ENCODE measurements at regions not wholly inside any gene's neighbourhood (a gene's known extent, or its start where the extent isn't known, plus 50 kb on each side); places are given as distances from the start of the nearest gene placed in this dataset.

- CTCF ChIA-PET = no interaction called here
- TF ChIP-seq CTCF (IDR thresholded peaks at IDR 0.05; ENCODE audit: control extremely low read depth, extremely low read depth, low read depth, missing control alignments) = no peak
- POLR2A ChIA-PET = no interaction called here
- no peak for DNase-seq (ENCODE audit: extremely low spot score)
These were observed 126.7 kb downstream of the TMX3 start for GRCh38 chr18:68588169-68588568.

- no peak for TF ChIP-seq CTCF (IDR thresholded peaks at IDR 0.05; ENCODE audit: control extremely low read depth, extremely low read depth, low read depth, missing control alignments)
- ChIA-PET CTCF (no interaction called here), POLR2A (no interaction called here)
- DNase-seq (ENCODE audit: extremely low spot score) = no peak
These were observed 131.2 kb downstream of the TMX3 start for GRCh38 chr18:68583685-68584084.

GRCh38 chr18:68574311-68574710, 140.6 kb downstream of the TMX3 start:
- DNase-seq (ENCODE audit: extremely low spot score) = no peak
- CTCF ChIA-PET = interaction anchor here (1.4 kb wide), 1 partner anchor 13 kb away, joined by 5 read pairs; no protein-coding TSS in a partner anchor
- POLR2A ChIA-PET = no interaction called here
- no peak for TF ChIP-seq CTCF (IDR thresholded peaks at IDR 0.05; ENCODE audit: control extremely low read depth, extremely low read depth, low read depth, missing control alignments)

- DNase-seq (ENCODE audit: extremely low spot score) = no peak
- POLR2A ChIA-PET = no interaction called here
- CTCF ChIA-PET = interaction anchor here (0.6 kb wide), 1 partner anchor 17 kb away, joined by 3 read pairs; no protein-coding TSS in a partner anchor
- TF ChIP-seq CTCF (IDR thresholded peaks at IDR 0.05; ENCODE audit: control extremely low read depth, extremely low read depth, low read depth, missing control alignments) = no peak
These were observed 145.0 kb downstream of the TMX3 start for GRCh38 chr18:68569936-68570335.

- ChIA-PET CTCF (no interaction called here), POLR2A (no interaction called here)
- no peak for DNase-seq (ENCODE audit: extremely low spot score)
- TF ChIP-seq CTCF (IDR thresholded peaks at IDR 0.05; ENCODE audit: control extremely low read depth, extremely low read depth, low read depth, missing control alignments) = no peak
These were observed 146.3 kb downstream of the TMX3 start for GRCh38 chr18:68568364-68569155.

- no peak for DNase-seq (ENCODE audit: extremely low spot score)
- ChIA-PET CTCF (no interaction called here), POLR2A (no interaction called here)
- TF ChIP-seq CTCF (IDR thresholded peaks at IDR 0.05; ENCODE audit: control extremely low read depth, extremely low read depth, low read depth, missing control alignments) = no peak
These were observed 147.9 kb downstream of the TMX3 start for GRCh38 chr18:68566991-68567390.
